Heart right ventricle (tissue), 16 donors: ENCODE measurements at regions not wholly inside any gene's neighbourhood (a gene's known extent, or its start where the extent isn't known, plus 50 kb on each side); places are given as distances from the start of the nearest gene placed in this dataset.

Experiments
- ATAC-seq, 8 donors: fragments of 200-7000 bp; cut with Tn5 transposase; one replicate each; pipeline ENCODE4 v1.9.1; 2020; ENCODE audit warnings: mild to moderate bottlenecking in 8 of 8, moderate library complexity in 8 of 8, moderate number of reproducible peaks in 1 of 8
- DNase-seq, 2 donors: peaks; one replicate each; pipeline ENCODE4 v3.0.0-alpha.2; 2020
- H3K27ac ChIP-seq, 10 donors: fragments of 200-600 bp; sonication (generic) in 2 of 10; one replicate each; pipeline versions ENCODE4 v1.5.0 to v1.8.0; 2020 to 2022; ENCODE audit warnings: mild to moderate bottlenecking in 3 of 10
- H3K27me3 ChIP-seq, 7 donors: fragments of 200-600 bp; one replicate each; pipeline ENCODE4 v1.8.0; 2021 to 2022; ENCODE audit warnings: mild to moderate bottlenecking in 2 of 7
- H3K36me3 ChIP-seq, 9 donors: fragments of 200-600 bp; sonication (generic) in 1 of 9; one replicate each; pipeline versions ENCODE4 v1.5.0 to v1.8.0; 2020 to 2022; ENCODE audit warnings: mild to moderate bottlenecking in 2 of 9
- H3K4me1 ChIP-seq, 9 donors: fragments of 200-600 bp; sonication (generic) in 1 of 9; one replicate each; pipeline versions ENCODE4 v1.5.0 to v1.8.0; 2020 to 2022; ENCODE audit warnings: mild to moderate bottlenecking in 4 of 9
- H3K4me3 ChIP-seq, 10 donors: fragments of 200-600 bp; sonication (generic) in 2 of 10; one replicate each; pipeline versions ENCODE4 v1.5.0 to v1.8.0; 2020 to 2022; ENCODE audit warnings: mild to moderate bottlenecking in 7 of 10, moderate library complexity in 2 of 10
- H3K9me3 ChIP-seq, 11 donors: fragments of 200-600 bp in 10 of 11; sonication (generic) in 2 of 11; one replicate each; pipeline versions ENCODE4 v1.5.0 to v1.8.0; 2013 to 2022; ENCODE audit warnings: mild to moderate bottlenecking in 2 of 11, control low read depth in 1 of 11, moderate library complexity in 1 of 11
- WGBS, 2 donors: extraction: QIAGEN DNeasy Blood & Tissue Kit; methylation state at CpG; one replicate each; pipeline ENCODE4 v1.1.7; 2013; ENCODE audit warnings: inconsistent platforms in 1 of 2; 5-methylcytosine and 5-hydroxymethylcytosine counted together
- intact Hi-C, 10 donors: fragments of 100-400 bp; cut with DNase I; formaldehyde crosslinking; loops; one replicate each; pipeline versions ENCODE4 v1.11.1 to v1.14.2; 2022
- TF ChIP-seq, protein P1 (sequence below), 9 donors: fragments of 200-600 bp; sonication (generic) in 2 of 9; IDR thresholded peaks; one replicate each; pipeline versions ENCODE4 v1.5.0 to v1.8.0; 2021 to 2022; ENCODE audit warnings: antibody characterized with exemption in 9 of 9, mild to moderate bottlenecking in 5 of 9, moderate library complexity in 1 of 9
- donor health status: Arrhythmogenic right ventricular cardiomyopathy.
- donor health status: ischemic (EF 13 %, LVEDD 7.1; RV severe dilation, severe dysfunction).
- donor health status: healthy with polysubstance abuse.
- donor health status: DM: no; HTN: yes; CAD: no.
- donor health status: DM: no; HTN: no; CAD: no.
- donor health status: ischemic (EF 25% LVEDD 6.9; RV normal size, moderate dysfunction).
- donor health status: ischemic (EF 25% LVEDD 5.7; RV mildly dilated, moderate dysfunction).
- donor health status: healthy.
- donor health status: DM: yes; HTN: yes; CAD: no.
- donor health status: Ischemic cardiomyopathy.
- donor health status: ischemic (EF 35%, LVEDD 5.7; RV mildly dilated, moderate dysfunction).
- donor health status: nonischemic (EF 11% LVEDD 7.7; RV severe dilation, severe dysfunction).
- donor health status: DM: yes; HTN: yes; CAD: no.
- donor health status: PGD.
- donor health status: ischemic (EF 29% LVEDD 5.4; RV normal size, mild dysfunction).
- donor health status: nonischemic (EF 23%, LVEDD 6.1; RV moderate dilation, normal function).

DNA sequence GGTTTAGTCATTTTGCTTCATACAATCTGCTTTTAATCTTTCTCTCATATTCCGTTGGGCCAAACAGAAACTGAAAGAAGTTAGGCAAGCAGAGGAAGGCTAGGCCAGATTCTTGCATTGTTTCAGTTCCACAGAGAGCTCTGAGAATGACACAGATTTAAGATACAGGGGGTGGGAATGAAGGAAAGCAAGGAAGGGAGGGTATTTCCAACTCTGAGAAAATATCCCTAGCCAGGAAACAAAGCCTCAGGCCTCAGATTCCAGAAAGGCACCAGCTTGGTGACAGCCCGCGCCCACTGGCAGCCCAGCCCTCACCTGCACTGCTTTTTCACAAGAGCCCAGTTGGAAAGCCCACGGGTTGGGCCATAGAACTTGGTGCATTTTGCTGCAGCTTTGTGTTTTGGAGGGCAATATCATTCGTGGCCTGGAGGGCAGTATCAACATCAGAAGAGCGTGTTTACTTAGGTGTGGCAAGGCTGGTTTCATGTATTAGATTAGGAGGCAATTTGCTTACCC lies 63.5 kb downstream of the ENC1 start:
- H3K4me1 ChIP-seq: peaks cover 0 to 26% (median 16%) of the 10 kb centered on the region in 9 donors
- no peaks in the 10 kb centered on the region for H3K36me3 ChIP-seq
- H3K27me3 ChIP-seq: no peaks in the 10 kb centered on the region
- intact Hi-C loops: loop anchor here in 1 of 10 donors (10.0 kb wide), 1 partner anchor 58 kb away; no protein-coding TSS in a partner anchor
- 50 to 61% methylated on average over 6 of the region's 6 CpGs for WGBS, 2 donors
- ATAC-seq (peak in 7 of 8 donors; percentile 76 to 95 (median 89)), DNase-seq (peak in 1 of 2 donors; percentile 28)
- TF ChIP-seq, protein P1, sequence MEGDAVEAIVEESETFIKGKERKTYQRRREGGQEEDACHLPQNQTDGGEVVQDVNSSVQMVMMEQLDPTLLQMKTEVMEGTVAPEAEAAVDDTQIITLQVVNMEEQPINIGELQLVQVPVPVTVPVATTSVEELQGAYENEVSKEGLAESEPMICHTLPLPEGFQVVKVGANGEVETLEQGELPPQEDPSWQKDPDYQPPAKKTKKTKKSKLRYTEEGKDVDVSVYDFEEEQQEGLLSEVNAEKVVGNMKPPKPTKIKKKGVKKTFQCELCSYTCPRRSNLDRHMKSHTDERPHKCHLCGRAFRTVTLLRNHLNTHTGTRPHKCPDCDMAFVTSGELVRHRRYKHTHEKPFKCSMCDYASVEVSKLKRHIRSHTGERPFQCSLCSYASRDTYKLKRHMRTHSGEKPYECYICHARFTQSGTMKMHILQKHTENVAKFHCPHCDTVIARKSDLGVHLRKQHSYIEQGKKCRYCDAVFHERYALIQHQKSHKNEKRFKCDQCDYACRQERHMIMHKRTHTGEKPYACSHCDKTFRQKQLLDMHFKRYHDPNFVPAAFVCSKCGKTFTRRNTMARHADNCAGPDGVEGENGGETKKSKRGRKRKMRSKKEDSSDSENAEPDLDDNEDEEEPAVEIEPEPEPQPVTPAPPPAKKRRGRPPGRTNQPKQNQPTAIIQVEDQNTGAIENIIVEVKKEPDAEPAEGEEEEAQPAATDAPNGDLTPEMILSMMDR (IDR thresholded peaks at IDR 0.05): no peak
- H3K9me3 ChIP-seq: no peaks in the 10 kb centered on the region
- peak overlapping the region in 9 of 10 donors; percentile 54 to 87 (median 74) for H3K27ac ChIP-seq
- H3K4me3 ChIP-seq: peak overlapping the region in 5 of 10 donors; percentile 8 to 21 (median 12)

DNA sequence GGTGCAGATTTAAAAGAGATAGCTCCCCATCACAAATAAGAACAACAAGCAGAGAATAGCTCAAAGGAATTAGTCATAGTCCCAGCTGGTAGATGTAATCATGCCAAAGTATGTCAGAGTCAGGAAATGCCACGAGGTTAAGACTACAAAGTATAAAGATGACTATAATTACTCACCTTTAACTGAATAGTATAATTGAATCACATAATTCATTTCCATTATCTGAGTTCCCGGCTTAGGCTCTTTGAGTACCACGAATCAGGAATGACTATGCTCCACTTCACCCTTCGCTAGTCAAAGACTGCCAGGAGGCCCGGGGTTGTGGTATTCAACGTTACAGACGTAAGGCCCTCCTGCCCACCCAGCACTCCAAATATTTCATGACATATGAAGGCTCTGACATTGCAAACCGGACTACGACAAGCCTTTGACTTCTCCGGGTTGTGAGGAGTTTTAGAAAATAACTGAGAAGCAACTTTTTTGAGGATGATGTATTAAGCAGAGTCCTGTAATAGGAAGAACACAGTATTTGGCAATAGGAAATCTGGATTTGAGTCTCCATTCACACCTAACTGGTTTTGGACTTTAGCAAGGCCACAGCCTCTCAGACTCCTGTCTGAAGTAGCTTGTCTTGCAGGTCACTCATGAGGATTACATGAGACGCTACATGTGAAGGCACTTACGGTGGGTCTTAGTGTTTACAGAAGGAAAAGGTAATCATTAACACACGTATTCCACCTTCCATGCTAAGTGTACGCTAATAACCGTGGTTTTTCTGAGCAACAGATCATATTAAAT lies 64.6 kb downstream of the ENC1 start:
- Histone ChIP-seq H3K27ac (peak overlapping the region in 9 of 10 donors; percentile 54 to 87 (median 74)), H3K27me3 (no peaks in the 10 kb centered on the region), H3K36me3 (no peaks in the 10 kb centered on the region), H3K4me1 (peaks cover 0 to 26% (median 16%) of the 10 kb centered on the region in 9 donors), H3K4me3 (no peak overlapping the region), H3K9me3 (peaks cover 0 to 1% (median 0%) of the 10 kb centered on the region in 11 donors)
- TF ChIP-seq, protein P1 (IDR thresholded peaks at IDR 0.05): no peak
- WGBS, 2 donors: 74 to 80% methylated on average over 15 of the region's 15 CpGs
- no peak for DNase-seq
- intact Hi-C loops: loop anchor here in 1 of 10 donors (10.0 kb wide), 1 partner anchor 59 kb away; no protein-coding TSS in a partner anchor
- peak; percentile 20 to 85 (median 54) for ATAC-seq

- Histone ChIP-seq H3K27ac (no peak overlapping the region), H3K9me3 (peaks cover 0 to 22% (median 8%) of the 10 kb centered on the region in 11 donors), H3K4me1 (peaks cover 0 to 2% (median 0%) of the 10 kb centered on the region in 9 donors), H3K27me3 (no peaks in the 10 kb centered on the region), H3K4me3 (no peak overlapping the region), H3K36me3 (no peaks in the 10 kb centered on the region)
- TF ChIP-seq, protein P1 (IDR thresholded peaks at IDR 0.05): no peak
- intact Hi-C loops: loop anchor here in 1 of 10 donors (10.0 kb wide), 1 partner anchor 65 kb away; no protein-coding TSS in a partner anchor
- DNase-seq (no peak), ATAC-seq (no peak)
- 82 to 83% methylated on average over 2 of the region's 2 CpGs for WGBS, 2 donors
Observed at GRCh38 chr5:74570250-74570649, 70.3 kb downstream of the ENC1 start.

DNA sequence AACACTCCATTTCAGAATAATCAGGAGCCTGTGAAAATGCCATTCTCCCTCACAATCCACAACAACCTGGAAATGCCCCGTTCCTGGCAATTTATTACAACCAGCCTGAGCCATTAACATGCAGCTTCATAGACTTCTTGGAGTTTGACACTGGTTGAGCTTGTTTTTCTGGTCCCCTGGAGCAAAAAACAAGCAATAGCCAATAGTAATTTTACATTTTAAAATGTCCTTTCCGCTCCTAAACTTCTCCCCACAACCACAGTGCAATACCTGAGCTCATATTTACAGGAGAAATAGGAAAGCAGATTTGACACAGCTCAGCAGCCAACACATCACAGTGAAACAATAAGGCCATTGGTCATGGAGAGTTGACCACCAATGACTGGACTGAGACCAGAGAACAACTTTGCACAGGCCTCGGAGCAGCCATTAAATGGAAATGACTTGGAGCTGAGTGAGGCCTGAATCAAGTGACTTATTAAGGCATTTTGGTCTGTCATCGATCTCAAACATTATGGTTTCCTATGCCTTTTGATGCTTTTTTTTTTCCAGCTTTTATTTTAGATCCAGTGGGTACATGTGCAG lies 73.0 kb downstream of the ENC1 start:
- Histone ChIP-seq H3K36me3 (no peaks in the 10 kb centered on the region), H3K27me3 (no peaks in the 10 kb centered on the region), H3K4me1 (no peaks in the 10 kb centered on the region), H3K4me3 (no peak overlapping the region), H3K27ac (no peak overlapping the region), H3K9me3 (peaks cover 0 to 22% (median 8%) of the 10 kb centered on the region in 11 donors)
- TF ChIP-seq, protein P1 (IDR thresholded peaks at IDR 0.05): no peak
- intact Hi-C loops: no loop called here
- DNase-seq (no peak), ATAC-seq (no peak)
- 88 to 91% methylated on average over 4 of the region's 4 CpGs for WGBS, 2 donors
